ENCODE measurements at regions not wholly inside any gene's neighbourhood (a gene's known extent, or its start where the extent isn't known, plus 50 kb on each side); places are given as distances from the start of the nearest gene placed in this dataset.

GRCh38 chr9:103537426-103537825, 542.3 kb downstream of the CYLC2 start:
- TF ChIP-seq EZH2 (IDR thresholded peaks at IDR 0.05; ENCODE audit: low read length, unreplicated experiment), result no peak
- no peak for TF ChIP-seq CTCF (conservative IDR thresholded peaks at IDR 0.05; ENCODE audit: low read depth, low read length)
